Mesodermal cell (in vitro differentiated cells): ENCODE measurements at regions not wholly inside any gene's neighbourhood (a gene's known extent, or its start where the extent isn't known, plus 50 kb on each side); places are given as distances from the start of the nearest gene placed in this dataset.
"Not testable (repeated sequence)": the region's sequence is repeated elsewhere in the genome, so short reads cannot be mapped to it uniquely, and the experiment has no call there.

Experiments used
- H3K27ac ChIP-seq: 2 replicates; pipeline ENCODE4 v1.7.0; 2013; ENCODE audit warnings: mild to moderate bottlenecking, low read depth, low read length, moderate library complexity; ENCODE audit not compliant: severe bottlenecking
- H3K36me3 ChIP-seq: 2 replicates; pipeline ENCODE4 v1.7.1; 2013; ENCODE audit warnings: mild to moderate bottlenecking, low read length, moderate library complexity; ENCODE audit not compliant: control insufficient read depth, insufficient read depth
- H3K4me1 ChIP-seq: one replicate; pipeline ENCODE4 v1.7.1; 2013; ENCODE audit warnings: mild to moderate bottlenecking, low read length; ENCODE audit not compliant: insufficient read depth, control insufficient read depth, poor library complexity, severe bottlenecking
- H3K4me3 ChIP-seq: 2 replicates; pipeline ENCODE4 v1.7.0; 2013; ENCODE audit warnings: low read length, control low read depth, mild to moderate bottlenecking; ENCODE audit not compliant: insufficient read depth, poor library complexity, severe bottlenecking; ENCODE audit errors: extremely low read depth
- H3K9me3 ChIP-seq: 2 replicates; pipeline ENCODE4 v1.7.1; 2013; ENCODE audit warnings: mild to moderate bottlenecking, low read length, moderate library complexity; ENCODE audit not compliant: control insufficient read depth
- WGBS, 2 experiments: methylation state at CpG; one replicate each; pipeline ENCODE4 v1.1.5; 2013; ENCODE audit warnings: missing lambda C conversion rate in 2 of 2; ENCODE audit not compliant: insufficient coverage in 2 of 2; 5-methylcytosine and 5-hydroxymethylcytosine counted together

DNA sequence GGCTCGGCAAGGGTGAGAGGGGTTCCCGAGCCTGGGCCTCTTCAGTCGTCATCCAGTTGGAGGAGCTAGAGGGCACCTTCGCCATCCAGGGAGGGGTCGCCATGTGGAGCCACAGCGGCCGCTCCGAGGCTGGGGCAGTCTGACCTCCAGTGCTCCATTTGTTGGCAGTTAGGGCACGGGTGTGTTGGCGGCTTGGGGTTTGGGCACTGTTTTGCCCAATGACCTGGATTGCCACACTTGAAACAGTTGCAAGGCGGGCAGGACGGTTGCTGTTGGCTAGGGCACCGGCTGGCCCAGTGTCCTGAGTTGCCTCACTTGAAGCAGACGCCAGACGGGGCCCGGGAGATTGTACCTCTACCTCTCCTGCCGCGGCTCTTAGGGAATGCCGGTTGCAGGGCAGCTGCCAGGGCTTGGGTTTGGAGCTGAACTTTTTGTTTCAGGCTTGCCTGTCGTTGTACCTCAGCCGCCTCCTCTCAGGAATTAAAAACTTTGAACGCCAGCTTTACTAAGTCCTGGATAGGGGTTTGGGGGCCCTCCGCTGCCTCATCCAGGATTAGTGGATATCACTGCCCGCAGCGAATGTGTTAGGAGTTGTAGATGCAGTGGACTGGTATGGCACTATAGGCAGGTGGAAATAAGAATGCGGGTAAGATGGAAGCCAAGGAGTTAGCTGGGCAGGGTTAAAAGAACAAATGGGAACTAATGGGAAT lies 639.9 kb upstream of the DPP6 start:
- 85 to 88% methylated on average over 19 to 21 of the region's 26 CpGs for WGBS, 2 experiments
- not testable (repeated sequence) for H3K4me1 ChIP-seq, H3K4me3 ChIP-seq, H3K36me3 ChIP-seq, H3K27ac ChIP-seq
- peaks cover 37% of the 10 kb centered on the region for H3K9me3 ChIP-seq

- H3K4me3 ChIP-seq: not testable (repeated sequence)
- WGBS, 2 experiments: 91 to 97% methylated on average over 10 to 14 of the region's 16 CpGs
Observed at GRCh38 chr7:153412824-153413198, 639.4 kb upstream of the DPP6 start.

GRCh38 chr7:153413199-153413539 lies 639.0 kb upstream of the DPP6 start:
- Histone ChIP-seq H3K4me1 (no peaks in the 10 kb centered on the region), H3K27ac (no peak overlapping the region), H3K9me3 (peaks cover 45% of the 10 kb centered on the region), H3K36me3 (no peaks in the 10 kb centered on the region), H3K4me3 (no peak overlapping the region)
- 75 to 76% methylated on average over 9 of the region's 12 CpGs for WGBS, 2 experiments

More at GRCh38 chr7:153412824-153413198, 639.4 kb upstream of the DPP6 start:
- not testable (repeated sequence) for H3K4me1 ChIP-seq, H3K27ac ChIP-seq, H3K36me3 ChIP-seq
- H3K9me3 ChIP-seq: peaks cover 42% of the 10 kb centered on the region

- 85 to 93% methylated on average over 13 to 22 of the region's 28 CpGs for WGBS, 2 experiments
- Histone ChIP-seq H3K36me3 (no peaks in the 10 kb centered on the region), H3K27ac (no peak overlapping the region), H3K9me3 (peaks cover 46% of the 10 kb centered on the region), H3K4me3 (no peak overlapping the region), H3K4me1 (no peaks in the 10 kb centered on the region)
Observed at GRCh38 chr7:153413540-153414287, 638.5 kb upstream of the DPP6 start.

- Histone ChIP-seq H3K4me3 (no peak overlapping the region), H3K4me1 (no peaks in the 10 kb centered on the region), H3K27ac (no peak overlapping the region), H3K9me3 (peaks cover 52% of the 10 kb centered on the region), H3K36me3 (no peaks in the 10 kb centered on the region)
Observed at GRCh38 chr7:153414288-153414629, 637.9 kb upstream of the DPP6 start.

DNA sequence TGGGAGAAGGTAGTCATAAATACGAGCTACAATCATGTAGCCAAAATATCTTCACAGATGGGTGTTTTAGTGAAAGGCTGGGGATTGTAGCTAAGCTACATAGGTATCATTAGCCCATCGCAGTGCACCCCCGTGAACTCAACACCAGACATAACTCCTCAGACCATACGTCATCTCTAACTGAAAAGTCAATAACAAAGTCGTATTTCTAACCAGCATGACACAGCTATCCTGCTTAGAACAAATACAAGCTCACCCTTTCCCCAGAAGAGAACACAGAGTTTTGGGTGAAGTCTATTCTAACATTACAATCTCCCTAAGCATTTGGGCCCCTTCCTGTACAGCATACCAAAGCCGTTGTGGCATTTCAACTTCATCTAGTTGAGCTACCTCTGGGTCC lies 636.6 kb upstream of the DPP6 start:
- H3K4me3 ChIP-seq: no peak overlapping the region
- H3K36me3 ChIP-seq: no peaks in the 10 kb centered on the region
- H3K4me1 ChIP-seq: no peaks in the 10 kb centered on the region
- peaks cover 59% of the 10 kb centered on the region for H3K9me3 ChIP-seq
- H3K27ac ChIP-seq: no peak overlapping the region
- 30 to 69% methylated on average over 3 to 5 of the region's 6 CpGs for WGBS, 2 experiments

- H3K9me3 ChIP-seq: peaks cover 66% of the 10 kb centered on the region
Observed at GRCh38 chr7:153422291-153423209, 629.6 kb upstream of the DPP6 start.

GRCh38 chr7:153423210-153423590 lies 629.0 kb upstream of the DPP6 start:
- H3K36me3 ChIP-seq: no peaks in the 10 kb centered on the region
- no peak overlapping the region for H3K4me3 ChIP-seq
- peaks cover 65% of the 10 kb centered on the region for H3K9me3 ChIP-seq
- 100% methylated on average over 1 of the region's 2 CpGs; no CpG with 5 or more reads in 1 of the 2 experiments for WGBS, 2 experiments
- no peak overlapping the region for H3K27ac ChIP-seq
- H3K4me1 ChIP-seq: no peaks in the 10 kb centered on the region

More at GRCh38 chr7:153422291-153423209, 629.6 kb upstream of the DPP6 start:
- no peak overlapping the region for H3K27ac ChIP-seq
- H3K4me1 ChIP-seq: no peaks in the 10 kb centered on the region
- WGBS, 2 experiments: 82 to 87% methylated on average over 5 to 6 of the region's 9 CpGs
- H3K36me3 ChIP-seq: no peaks in the 10 kb centered on the region
- H3K4me3 ChIP-seq: no peak overlapping the region

DNA sequence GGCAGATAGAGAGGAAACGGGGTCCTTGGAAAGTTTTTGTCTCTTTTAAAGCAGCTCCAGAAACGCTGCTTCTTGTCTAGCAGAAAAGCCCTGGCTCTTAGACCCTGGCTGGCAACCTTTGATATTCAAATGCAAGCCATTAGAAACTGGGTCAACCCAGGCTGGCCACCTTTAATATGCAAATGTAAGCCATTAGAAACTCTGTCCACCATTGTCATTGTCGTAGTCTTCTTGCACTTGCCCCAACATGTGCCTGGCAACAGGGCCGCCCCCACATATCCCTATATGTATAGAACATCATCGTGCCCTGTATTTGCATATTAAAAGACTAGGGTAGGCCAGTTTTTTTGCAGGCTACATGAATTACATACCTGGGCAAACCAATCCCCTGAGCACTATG lies 621.3 kb upstream of the DPP6 start:
- Histone ChIP-seq H3K4me1 (no peaks in the 10 kb centered on the region), H3K4me3 (no peak overlapping the region), H3K9me3 (peaks cover 42% of the 10 kb centered on the region), H3K36me3 (no peaks in the 10 kb centered on the region), H3K27ac (no peak overlapping the region)
- 28 to 39% methylated on average over 2 to 5 of the region's 5 CpGs for WGBS, 2 experiments

GRCh38 chr7:153432063-153432462 lies 620.1 kb upstream of the DPP6 start:
- no peak overlapping the region for H3K27ac ChIP-seq
- H3K36me3 ChIP-seq: no peaks in the 10 kb centered on the region
- H3K9me3 ChIP-seq: peaks cover 39% of the 10 kb centered on the region
- no peak overlapping the region for H3K4me3 ChIP-seq
- whole genome bisulfite sequencing, 2 experiments: 75 to 98% methylated on average over 7 of the region's 8 CpGs
- H3K4me1 ChIP-seq: no peaks in the 10 kb centered on the region
